C4-2B (cell line): ENCODE measurements at regions not wholly inside any gene's neighbourhood (a gene's known extent, or its start where the extent isn't known, plus 50 kb on each side); places are given as distances from the start of the nearest gene placed in this dataset.

Source experiments
- CTCF ChIP-seq: fragments of 450-650 bp; conservative IDR thresholded peaks from 2 replicates; pipeline ENCODE4 v1.5.1; 2017; ENCODE audit warnings: mild to moderate bottlenecking
- ZFX ChIP-seq: fragments of 450-650 bp; IDR thresholded peaks from 2 replicates; pipeline ENCODE4 v1.6.1; 2017

DNA sequence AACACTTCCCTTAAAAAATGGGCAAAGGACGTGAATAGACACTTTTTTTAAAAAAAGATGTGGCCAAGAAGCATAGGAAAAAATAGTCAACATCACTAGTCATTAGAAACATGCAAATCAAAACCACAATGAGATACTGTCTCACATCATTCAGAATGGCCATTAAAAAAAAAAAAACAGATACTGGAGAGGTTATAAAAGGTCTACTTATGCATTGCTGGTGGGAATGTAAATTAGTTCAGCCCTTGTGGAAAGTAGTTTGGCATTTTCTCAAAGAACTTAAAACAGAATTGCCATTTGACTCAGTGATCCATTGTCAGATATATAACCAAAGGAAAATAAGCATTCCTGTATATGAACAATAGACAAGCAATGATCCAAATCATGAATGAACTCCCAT is 352.8 kb upstream of the EPHA5 start:
- TF ChIP-seq CTCF (no peak), ZFX (no peak)
